Lung (tissue), 11 donors: ENCODE measurements at regions not wholly inside any gene's neighbourhood (a gene's known extent, or its start where the extent isn't known, plus 50 kb on each side); places are given as distances from the start of the nearest gene placed in this dataset.

Experiments
- ATAC-seq: fragments of 200-7000 bp; cut with Tn5 transposase; one replicate; pipeline ENCODE4 v1.9.1; 2020; ENCODE audit warnings: moderate number of reproducible peaks; ENCODE audit not compliant: insufficient read depth, low FRiP score
- DNase-seq, 3 donors: peaks; one replicate each; pipeline ENCODE4 v3.0.0-alpha.2; 2013 to 2017
- H3K27ac ChIP-seq, 2 donors: one replicate each; pipeline ENCODE4 v1.5.1; 2013; ENCODE audit warnings: mild to moderate bottlenecking in 2 of 2, moderate library complexity in 2 of 2, control low read depth in 1 of 2, inconsistent platforms in 1 of 2, low read depth in 1 of 2, low read length in 1 of 2
- H3K27me3 ChIP-seq, 3 donors: one replicate each; pipeline ENCODE4 v1.5.1; 2013; ENCODE audit warnings: low read length in 2 of 3; ENCODE audit not compliant: control insufficient read depth in 3 of 3, insufficient read depth in 3 of 3
- H3K36me3 ChIP-seq, 4 donors: one replicate each; pipeline ENCODE4 v1.5.1; 2013; ENCODE audit warnings: low read length in 4 of 4, mild to moderate bottlenecking in 1 of 4, moderate library complexity in 1 of 4; ENCODE audit not compliant: control insufficient read depth in 4 of 4, insufficient read depth in 4 of 4
- H3K4me1 ChIP-seq, 5 donors: one replicate each; pipeline ENCODE4 v1.5.1; 2013; ENCODE audit warnings: low read length in 5 of 5, mild to moderate bottlenecking in 2 of 5, moderate library complexity in 1 of 5; ENCODE audit not compliant: control insufficient read depth in 5 of 5, insufficient read depth in 5 of 5
- H3K4me3 ChIP-seq: one replicate; pipeline ENCODE4 v1.5.1; 2013; ENCODE audit warnings: mild to moderate bottlenecking, control low read depth, moderate library complexity
- H3K9ac ChIP-seq, 2 donors: one replicate each; pipeline ENCODE4 v1.5.1; 2013; ENCODE audit warnings: low read length in 2 of 2, control low read depth in 1 of 2; ENCODE audit not compliant: insufficient read depth in 1 of 2
- H3K9me3 ChIP-seq, 4 donors: one replicate each; pipeline ENCODE4 v1.5.1; 2013; ENCODE audit warnings: low read length in 3 of 4, mild to moderate bottlenecking in 1 of 4, moderate library complexity in 1 of 4; ENCODE audit not compliant: control insufficient read depth in 4 of 4, insufficient read depth in 3 of 4
- WGBS, 2 donors: extraction: QIAGEN DNeasy Blood & Tissue Kit; methylation state at CpG; one replicate each; pipeline ENCODE4 v1.1.7; 2013; 5-methylcytosine and 5-hydroxymethylcytosine counted together
- TF ChIP-seq, protein P1 (sequence below): IDR thresholded peaks from 2 replicates; pipeline ENCODE4 v1.5.1; 2012; ENCODE audit warnings: mild to moderate bottlenecking; ENCODE audit errors: control extremely low read depth, extremely low read depth
- donor health status: control.
- donor health status: control.
- donor health status: Bipolar disorder and iron deficiency.
- donor health status: healthy.
- donor health status: DM: yes; HTN: yes; CAD: no.

DNA sequence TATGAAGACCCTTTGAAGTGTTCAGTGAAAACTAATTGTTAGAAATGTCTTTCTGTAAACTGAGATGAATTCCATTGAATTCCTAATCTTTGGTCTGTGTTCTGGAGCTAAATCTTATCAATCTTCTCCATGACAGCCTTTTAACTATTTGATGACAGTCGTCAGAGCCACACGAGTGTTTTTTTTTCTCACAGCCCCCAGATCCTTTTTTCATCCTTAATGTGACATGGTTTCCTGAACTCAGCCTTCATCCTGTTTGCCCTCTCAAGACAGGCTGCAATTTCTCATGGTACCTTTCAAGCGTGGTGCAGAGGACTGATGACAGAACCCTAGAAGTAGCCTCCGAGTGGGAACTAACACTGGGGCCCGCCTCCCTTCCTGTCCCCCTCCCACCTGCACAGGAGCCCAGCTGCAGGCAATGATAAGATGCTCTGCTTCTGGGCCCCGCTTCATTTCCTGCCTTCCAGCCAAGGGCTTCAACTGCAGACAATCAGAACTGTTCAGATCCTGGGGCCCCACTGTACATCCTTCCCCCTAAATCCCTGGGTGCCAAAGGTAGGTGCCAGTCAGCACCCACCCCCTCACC is 114.6 kb upstream of the VAV3 start:
- Histone ChIP-seq H3K36me3 (no peaks in the 10 kb centered on the region), H3K4me1 (peaks cover 0 to 4% (median 0%) of the 10 kb centered on the region in 5 donors), H3K9ac (no peak overlapping the region), H3K27ac (no peak overlapping the region), H3K27me3 (no peaks in the 10 kb centered on the region), H3K4me3 (no peak overlapping the region), H3K9me3 (no peaks in the 10 kb centered on the region)
- no peak for DNase-seq
- WGBS, 2 donors: 20 to 27% methylated on average over 6 of the region's 6 CpGs
- ATAC-seq: no peak
- TF ChIP-seq, protein P1, sequence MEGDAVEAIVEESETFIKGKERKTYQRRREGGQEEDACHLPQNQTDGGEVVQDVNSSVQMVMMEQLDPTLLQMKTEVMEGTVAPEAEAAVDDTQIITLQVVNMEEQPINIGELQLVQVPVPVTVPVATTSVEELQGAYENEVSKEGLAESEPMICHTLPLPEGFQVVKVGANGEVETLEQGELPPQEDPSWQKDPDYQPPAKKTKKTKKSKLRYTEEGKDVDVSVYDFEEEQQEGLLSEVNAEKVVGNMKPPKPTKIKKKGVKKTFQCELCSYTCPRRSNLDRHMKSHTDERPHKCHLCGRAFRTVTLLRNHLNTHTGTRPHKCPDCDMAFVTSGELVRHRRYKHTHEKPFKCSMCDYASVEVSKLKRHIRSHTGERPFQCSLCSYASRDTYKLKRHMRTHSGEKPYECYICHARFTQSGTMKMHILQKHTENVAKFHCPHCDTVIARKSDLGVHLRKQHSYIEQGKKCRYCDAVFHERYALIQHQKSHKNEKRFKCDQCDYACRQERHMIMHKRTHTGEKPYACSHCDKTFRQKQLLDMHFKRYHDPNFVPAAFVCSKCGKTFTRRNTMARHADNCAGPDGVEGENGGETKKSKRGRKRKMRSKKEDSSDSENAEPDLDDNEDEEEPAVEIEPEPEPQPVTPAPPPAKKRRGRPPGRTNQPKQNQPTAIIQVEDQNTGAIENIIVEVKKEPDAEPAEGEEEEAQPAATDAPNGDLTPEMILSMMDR: no peak

DNA sequence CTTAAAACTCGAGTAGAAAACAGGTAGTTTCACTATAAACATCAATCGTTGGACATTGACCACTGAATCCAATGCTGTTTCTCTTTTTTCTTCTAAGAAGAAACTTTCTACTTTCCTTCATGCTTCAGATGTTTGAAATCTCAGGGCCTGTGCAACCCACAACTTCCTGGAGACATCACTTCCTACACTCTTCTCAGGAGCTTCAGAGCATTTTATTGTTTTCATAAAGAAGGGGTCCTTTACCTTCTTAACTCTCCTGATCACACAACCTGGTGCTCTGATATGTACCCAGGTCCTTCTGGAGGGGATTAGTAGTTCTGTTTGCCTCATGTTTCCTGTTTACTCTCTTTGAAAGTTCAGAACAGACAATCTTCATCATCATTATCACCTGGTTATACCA is 113.0 kb upstream of the VAV3 start:
- WGBS, 2 donors: 31 to 54% methylated on average over 2 of the region's 2 CpGs
- no peak overlapping the region for H3K4me3 ChIP-seq
- H3K9me3 ChIP-seq: no peaks in the 10 kb centered on the region
- H3K36me3 ChIP-seq: no peaks in the 10 kb centered on the region
- H3K9ac ChIP-seq: no peak overlapping the region
- TF ChIP-seq, protein P1: no peak
- DNase-seq: no peak
- no peak overlapping the region for H3K27ac ChIP-seq
- H3K4me1 ChIP-seq: peaks cover 0 to 4% (median 0%) of the 10 kb centered on the region in 5 donors
- H3K27me3 ChIP-seq: no peaks in the 10 kb centered on the region
- ATAC-seq: no peak

DNA sequence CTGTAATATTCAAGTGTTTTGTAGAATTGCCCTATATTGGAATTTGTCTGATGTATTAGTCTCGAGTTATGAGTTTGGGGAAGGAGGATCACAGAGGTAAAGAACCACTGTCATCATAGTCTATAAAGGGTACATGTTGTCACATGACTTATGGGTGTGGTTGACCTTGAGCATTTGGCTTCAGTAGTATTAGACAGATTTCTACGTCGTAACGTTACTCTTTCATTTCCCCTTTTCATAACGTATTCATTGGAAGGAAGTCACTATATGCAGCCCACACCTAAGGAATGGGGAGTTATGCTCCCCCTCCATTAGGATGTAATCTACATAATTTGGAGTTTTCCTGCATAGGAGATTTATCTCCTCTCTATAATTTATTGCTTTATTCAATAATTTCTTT is 110.1 kb upstream of the VAV3 start:
- H3K9ac ChIP-seq: no peak overlapping the region
- no peak overlapping the region for H3K27ac ChIP-seq
- ATAC-seq (peak; percentile 27), DNase-seq (no peak)
- H3K9me3 ChIP-seq: no peaks in the 10 kb centered on the region
- WGBS, 2 donors: 22 to 53% methylated on average over 5 of the region's 5 CpGs
- no peaks in the 10 kb centered on the region for H3K27me3 ChIP-seq
- peaks cover 0 to 14% (median 3%) of the 10 kb centered on the region in 5 donors for H3K4me1 ChIP-seq
- TF ChIP-seq, protein P1: no peak
- no peaks in the 10 kb centered on the region for H3K36me3 ChIP-seq
- H3K4me3 ChIP-seq: no peak overlapping the region

DNA sequence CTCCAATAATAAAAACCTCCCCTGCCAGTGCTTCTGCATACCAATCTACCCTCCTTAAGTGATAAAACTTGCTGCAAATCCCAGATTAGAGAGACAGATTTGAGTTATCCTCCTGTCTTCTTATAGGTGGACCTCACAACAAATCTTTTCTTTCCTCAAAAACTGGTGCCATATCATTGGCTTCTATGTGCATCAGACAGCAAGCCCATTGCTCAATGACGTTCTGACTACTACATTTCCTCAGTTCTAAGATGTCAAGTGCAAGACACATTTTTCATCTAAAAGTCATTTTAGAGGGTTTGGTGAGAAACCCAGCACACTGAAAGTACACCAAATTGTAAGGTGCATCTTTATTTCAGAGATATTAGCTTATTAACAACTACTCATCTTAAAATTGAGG is 107.8 kb upstream of the VAV3 start:
- H3K36me3 ChIP-seq: no peaks in the 10 kb centered on the region
- H3K27ac ChIP-seq: no peak overlapping the region
- no peaks in the 10 kb centered on the region for H3K27me3 ChIP-seq
- H3K4me1 ChIP-seq: peaks cover 0 to 14% (median 3%) of the 10 kb centered on the region in 5 donors
- TF ChIP-seq, protein P1: no peak
- H3K9ac ChIP-seq: no peak overlapping the region
- ATAC-seq: no peak
- H3K9me3 ChIP-seq: no peaks in the 10 kb centered on the region
- WGBS, 2 donors: 45 to 59% methylated on average over 1 of the region's 1 CpG
- no peak overlapping the region for H3K4me3 ChIP-seq
- no peak for DNase-seq
